ENCODE measurements at regions not wholly inside any gene's neighbourhood (a gene's known extent, or its start where the extent isn't known, plus 50 kb on each side); places are given as distances from the start of the nearest gene placed in this dataset.

DNA sequence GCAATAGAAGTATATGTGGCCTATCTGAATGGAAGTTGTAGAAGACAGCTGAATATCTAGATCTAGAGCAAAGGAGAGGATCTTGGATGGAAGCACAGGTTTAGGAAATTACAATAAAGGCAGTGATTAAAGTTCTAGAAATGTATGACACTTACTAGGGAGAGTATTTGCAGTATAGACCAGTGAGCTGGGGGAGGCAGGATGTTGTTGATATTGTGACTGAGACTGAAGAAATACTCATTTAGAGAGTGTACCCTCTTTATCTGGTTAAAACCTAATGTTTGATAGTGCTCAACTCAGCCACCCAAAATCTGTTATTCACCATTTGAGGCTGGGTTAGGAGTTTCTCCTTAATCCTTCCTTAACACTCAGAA, 439.5 kb downstream of the GRXCR1 start:
- ATAC-seq = no peak
- intact Hi-C loops (cut with micrococcal nuclease) = no loop called here
- DNase-seq = no peak

DNA sequence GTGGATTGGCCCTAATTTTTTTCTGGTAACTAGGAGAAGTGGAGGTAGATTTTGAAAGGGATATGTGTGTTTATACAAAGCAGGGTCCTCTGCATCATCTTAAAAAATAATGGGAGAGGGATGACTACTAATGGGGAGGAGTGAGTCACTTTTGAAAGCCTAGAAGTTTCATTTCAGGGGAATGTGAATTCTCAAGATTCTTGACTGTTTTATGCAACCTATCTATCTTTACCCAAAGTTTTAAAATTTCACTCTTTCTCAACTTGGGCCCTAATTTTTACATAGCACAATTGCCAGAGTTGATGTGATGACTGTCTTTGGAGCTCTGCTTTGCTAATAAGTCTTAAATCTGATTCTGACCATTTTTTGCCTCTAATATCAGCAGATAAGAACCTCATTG, 445.2 kb downstream of the GRXCR1 start:
- intact Hi-C loops (cut with micrococcal nuclease) = no loop called here
- ATAC-seq = no peak

DNA sequence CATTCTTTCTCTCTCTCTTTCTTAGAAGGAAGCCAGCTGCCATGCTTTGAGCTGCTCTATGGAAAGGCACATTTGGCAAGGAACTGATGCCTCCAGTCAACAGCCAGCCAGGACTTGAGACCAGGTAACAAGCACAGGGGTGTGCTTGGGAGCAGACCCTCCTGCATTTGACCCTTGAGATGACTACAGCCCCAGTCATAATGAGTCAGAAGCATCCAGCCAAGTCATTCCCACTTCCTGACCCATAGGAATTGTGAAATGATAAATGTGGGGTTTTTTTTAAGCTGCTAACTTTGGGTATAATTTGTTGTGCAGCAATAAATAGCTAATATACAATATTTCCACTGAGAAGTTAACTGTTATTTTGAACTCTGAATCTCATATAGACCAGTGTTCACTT, 446.9 kb downstream of the GRXCR1 start:
- ATAC-seq (no peak), DNase-seq (no peak)
- intact Hi-C loops (cut with micrococcal nuclease) = no loop called here

More for the DNA sequence above, 445.2 kb downstream of the GRXCR1 start:
- no peak for DNase-seq

DNA sequence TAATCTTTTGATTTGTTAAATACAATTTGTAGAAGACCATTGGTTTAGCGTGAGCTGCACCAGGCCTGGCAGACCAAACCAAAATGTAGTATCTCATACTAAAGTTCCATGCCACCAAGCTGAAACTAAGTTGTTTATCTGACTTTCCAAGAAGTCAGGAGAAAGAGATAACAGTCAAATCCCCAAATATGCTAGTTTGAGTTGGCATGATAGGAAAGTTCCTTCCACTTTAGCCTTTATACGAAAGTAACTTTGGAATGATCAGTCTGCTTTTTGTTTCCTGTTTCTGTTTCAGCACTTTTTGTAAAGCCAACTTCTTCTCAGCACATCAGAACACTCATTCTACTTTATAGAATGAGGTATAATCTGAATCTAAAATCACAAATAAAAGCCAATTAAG, 449.2 kb downstream of the GRXCR1 start:
- ATAC-seq = no peak
- no peak for DNase-seq
- intact Hi-C loops (cut with micrococcal nuclease) = no loop called here

DNA sequence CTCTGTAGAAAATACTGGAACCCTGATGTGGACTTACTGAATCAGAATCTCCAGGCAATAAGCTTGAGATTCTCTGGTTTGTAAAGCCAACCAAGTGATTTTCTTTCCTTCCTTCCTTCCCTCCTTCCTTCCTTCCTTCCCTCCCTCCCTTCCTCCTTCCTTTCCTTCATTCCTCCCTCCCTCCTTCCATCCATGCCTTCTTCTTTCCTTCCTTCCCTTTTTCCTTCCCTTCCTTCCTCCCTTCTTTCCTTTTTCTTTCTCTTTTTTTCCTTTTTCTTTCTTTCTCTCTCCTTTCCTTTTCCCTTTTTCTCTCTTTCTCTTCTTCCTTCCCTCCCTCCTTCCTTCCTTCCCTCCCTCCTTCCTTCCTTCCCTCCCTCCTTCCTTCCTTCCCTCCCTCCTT, 450.8 kb downstream of the GRXCR1 start:
- intact Hi-C loops (cut with micrococcal nuclease) = no loop called here
- ATAC-seq (no peak), DNase-seq (no peak)

DNA sequence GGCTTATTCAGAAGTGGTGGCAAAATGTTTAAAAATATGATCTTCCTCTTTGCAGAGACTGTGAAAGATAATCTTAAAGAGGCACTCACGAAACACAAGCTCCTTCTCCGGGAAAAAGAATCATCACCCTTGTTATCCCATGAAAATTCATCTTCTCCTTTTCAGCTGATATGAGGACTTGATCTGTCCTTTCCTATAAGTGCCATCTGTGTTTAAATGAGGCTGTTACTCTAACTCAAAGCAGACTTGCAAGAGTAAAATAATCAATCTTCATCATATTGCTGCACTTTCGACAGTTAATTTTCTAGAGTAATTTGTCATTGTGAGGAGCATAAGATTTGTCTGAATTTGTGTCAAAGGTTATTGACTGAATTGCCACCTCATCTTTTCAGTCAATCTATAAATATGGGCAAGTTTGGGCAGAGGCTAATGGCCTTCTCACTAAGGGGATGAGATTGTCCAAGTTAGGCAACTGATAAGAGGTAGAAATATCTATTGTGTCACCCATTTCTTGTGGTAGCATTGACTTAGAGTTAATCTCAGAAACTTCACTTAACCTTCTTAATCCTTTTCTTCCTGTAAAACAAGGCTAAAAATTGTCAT, 452.9 kb downstream of the GRXCR1 start:
- ATAC-seq = no peak
- intact Hi-C loops (cut with micrococcal nuclease) = no loop called here
- DNase-seq = no peak

DNA sequence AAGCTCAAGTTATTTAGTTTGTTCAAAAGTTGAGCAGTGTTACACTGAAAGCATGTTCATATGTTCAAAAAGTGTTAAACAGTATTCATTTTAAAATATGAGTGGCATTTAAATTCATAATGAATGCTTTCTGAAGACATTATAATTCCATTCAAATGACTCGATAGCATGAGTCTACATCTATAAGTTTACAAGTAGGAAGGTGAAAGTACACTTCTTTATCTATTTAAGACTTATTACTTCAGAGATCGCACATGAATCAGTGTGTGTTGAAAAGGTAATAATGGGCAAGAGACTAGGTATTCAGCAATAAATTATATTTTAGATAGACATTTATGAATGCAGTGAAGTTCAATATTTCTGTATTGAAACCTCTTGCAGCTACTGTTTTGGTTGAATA, 456.1 kb downstream of the GRXCR1 start:
- intact Hi-C loops (cut with micrococcal nuclease) = no loop called here
- DNase-seq = no peak
- ATAC-seq = no peak

DNA sequence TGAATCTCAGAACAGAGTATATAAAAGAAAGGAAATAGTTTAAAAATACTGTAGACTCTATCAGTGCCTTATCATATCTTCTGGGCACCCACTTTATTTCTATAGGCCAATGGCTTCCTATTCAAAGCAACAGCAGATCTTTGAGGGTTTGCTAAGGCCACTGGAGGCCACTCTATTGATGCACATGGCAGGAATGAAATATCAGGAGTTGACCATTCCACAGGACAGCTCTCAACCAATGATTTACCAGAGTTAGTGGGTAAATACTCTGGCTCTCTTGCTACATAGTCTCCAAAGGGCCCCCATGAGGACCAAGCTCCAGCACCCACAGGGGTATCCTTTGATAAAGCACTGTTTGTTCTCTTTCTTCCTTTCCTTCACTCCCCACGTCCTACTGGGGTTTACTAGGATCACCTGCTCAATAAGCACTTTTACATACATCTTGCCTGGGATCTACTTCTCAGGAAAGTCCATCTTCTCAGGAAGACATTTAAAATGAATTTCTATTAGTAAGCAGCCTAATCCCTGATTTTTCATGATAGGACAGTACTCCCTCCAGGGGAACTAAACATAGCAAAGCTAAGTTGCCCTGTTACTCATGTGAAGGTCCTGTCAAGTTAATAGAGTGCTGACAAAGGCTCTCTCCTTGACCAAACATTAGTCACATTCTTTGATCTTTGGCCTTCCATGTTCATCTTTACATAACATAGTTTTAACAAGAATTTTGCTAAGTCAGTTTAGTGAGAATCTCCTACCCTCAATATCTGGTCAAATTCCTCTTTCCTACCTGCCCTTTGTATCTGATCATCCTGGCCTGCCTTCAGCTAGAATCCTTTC, 459.7 kb downstream of the GRXCR1 start:
- intact Hi-C loops (cut with micrococcal nuclease) = no loop called here
- no peak for ATAC-seq

DNA sequence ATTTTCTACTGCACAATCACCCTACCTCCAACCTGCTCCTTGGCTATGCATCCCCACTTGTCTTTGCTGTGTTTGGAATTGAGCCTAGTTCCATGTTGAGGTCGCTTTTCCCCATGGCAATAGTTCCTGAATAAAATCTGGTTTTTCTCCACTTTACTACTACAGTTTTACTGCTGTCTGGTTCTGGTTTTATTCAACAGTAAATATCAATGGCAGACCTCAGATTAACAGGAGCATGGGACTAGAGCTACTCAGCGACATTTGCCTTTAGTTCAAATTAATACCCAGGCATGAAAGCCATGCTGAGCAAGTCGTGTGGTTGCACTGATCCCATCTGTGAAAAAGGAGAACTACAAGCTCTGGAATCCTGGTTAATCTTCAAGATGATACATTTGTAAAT, 460.3 kb downstream of the GRXCR1 start:
- intact Hi-C loops (cut with micrococcal nuclease) = no loop called here
- ATAC-seq (no peak), DNase-seq (no peak)

More for the DNA sequence above, 459.7 kb downstream of the GRXCR1 start:
- DNase-seq = no peak

DNA sequence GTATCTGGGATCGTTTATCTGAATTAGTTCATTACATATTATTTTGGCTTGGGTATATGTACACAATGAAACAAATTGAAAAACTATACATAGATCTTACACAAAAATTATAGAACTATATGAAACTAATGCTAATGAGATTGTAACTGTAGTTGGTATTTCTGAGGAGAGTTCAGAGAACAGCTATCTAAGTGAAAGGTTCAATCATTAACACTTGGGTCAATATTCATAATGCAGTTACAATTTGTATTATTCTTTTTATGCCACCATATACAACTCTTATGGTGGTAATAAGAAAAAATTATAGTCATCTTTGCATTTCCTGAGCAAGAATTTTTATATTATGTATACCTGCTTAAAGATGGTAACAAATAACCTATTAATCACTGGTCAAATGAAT, 461.0 kb downstream of the GRXCR1 start:
- DNase-seq = no peak
- no peak for ATAC-seq
- intact Hi-C loops (cut with micrococcal nuclease) = no loop called here

DNA sequence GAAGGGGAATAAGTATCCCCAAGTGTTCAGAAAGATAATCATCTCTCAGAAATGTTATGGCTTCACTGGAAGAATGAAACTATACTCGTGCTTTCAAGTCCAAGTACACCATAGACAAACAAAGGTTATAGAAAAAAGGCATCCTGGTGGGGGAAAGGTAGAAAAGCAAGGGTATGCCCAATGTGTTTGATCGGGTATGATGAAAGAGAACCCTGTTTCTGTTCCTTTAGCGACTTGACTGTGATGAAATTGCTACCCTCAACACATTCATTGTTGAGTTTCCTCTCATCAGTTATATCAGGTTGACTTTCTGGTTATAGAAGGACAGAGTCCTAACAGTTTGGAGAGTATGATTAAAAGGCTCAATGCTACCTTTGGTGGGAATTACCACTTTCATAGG, 464.3 kb downstream of the GRXCR1 start:
- DNase-seq (no peak), ATAC-seq (no peak)
- intact Hi-C loops (cut with micrococcal nuclease) = no loop called here

DNA sequence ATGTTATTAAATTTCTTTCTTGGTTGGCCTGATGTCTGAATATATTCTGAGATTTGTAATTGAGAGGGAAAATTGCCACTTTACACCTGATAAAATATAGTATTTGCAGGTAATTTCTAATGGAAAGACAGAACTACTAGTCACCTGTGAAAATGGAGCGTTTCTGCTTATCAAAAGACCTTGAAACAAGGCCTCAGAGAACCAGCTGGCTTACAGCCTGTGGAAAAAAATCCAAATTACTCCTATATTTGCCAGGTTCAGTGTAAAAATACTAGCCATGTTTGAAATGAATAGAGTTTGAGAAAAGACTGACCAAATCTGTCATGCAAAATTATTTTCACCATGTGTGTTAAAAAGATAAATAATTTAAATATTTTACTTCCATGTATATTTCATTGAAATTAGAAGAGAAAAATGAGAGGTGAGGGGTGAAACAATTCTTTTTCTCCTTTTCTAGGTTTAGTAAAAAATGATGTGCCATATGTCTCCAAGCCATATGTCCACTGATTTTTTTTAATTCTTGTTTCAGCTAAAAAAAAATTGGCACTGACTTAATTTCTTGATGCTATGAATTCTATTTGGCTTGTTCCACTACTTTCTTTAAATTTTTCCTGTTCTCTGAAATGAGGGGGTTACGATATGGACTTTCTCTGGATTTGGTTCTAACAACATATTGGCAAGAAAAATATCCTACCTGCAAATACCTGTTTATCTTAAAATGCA, 464.9 kb downstream of the GRXCR1 start:
- DNase-seq = no peak
- intact Hi-C loops (cut with micrococcal nuclease) = no loop called here
- ATAC-seq = no peak

DNA sequence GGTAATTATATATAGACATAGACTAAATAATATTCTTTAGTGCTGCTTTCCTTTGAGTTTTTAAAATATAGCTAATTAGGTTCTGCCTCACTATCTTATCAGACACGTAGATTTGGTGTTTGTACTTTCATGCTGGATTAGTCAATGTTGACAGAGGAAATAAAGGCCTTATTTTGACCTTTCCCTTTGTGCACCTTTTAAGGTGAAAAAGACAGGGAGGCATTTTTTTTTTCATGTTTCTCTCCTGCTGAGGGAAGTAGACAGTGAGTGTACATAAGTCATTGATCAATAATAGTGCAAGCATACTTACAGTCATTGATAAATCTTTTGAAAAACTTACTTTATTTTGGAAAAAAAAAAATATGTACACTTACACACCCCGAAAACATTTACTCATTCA, 467.8 kb downstream of the GRXCR1 start:
- intact Hi-C loops (cut with micrococcal nuclease) = no loop called here
- no peak for DNase-seq
- ATAC-seq = no peak

DNA sequence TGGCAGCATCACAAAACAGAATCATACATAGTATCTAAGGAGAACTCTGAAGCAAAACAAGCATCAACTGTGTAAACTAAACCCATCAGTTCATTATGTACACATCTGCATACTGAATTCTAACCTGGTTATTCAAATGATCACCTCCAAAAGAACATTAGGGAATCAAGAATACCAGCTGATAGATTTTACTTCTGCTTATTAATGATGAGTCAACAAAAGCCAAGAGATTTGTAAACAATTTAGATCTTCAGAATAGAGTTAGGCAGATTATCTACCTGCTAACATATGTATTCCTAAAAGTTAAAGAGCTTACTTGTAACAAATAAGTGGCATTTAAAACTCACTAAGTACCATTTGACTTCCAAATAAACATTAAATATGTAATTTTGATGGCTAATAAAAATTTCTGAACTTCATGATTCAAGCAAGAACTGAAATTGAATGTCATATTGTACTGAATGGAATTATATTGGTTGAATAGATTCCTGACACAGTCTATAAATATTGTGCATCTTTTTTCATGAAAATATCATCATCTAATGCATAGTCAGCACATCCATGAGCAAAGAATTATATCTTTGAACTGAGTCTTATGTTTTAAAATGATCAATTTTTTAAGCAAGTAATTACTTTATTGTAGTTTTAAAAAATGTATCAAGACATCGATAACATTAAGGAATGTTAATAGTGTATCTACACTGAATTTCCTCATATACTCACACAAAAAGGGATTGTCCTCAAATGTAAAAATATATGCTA, 470.5 kb downstream of the GRXCR1 start:
- ATAC-seq = no peak
- intact Hi-C loops (cut with micrococcal nuclease) = no loop called here
- no peak for DNase-seq

DNA sequence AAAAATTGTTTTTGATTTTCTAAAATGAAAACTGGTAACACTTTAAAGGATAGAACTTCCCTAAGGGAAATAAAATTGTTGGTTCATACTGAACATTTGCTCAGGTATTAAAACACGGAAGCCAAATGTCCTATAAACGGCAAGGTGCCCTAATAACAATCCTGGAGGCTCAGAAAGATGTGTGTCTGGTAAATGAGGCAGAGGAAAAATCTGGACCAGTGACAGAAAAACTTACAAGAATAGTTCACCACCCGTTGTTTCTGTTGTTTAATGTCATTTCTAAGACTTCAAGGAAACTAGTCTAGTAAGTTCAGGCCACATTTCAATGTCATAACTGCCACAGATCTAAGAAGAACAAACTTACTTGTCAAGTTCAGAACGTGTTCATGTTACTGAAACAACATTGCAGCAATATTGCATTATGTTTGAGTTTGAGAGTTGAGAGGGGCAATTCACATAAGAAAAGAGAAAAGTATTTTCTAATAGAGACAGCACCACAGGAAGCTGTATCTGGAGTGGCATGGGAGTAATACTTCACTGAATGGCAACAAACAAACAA, 476.6 kb downstream of the GRXCR1 start:
- DNase-seq = no peak
- intact Hi-C loops (cut with micrococcal nuclease) = no loop called here
- no peak for ATAC-seq

DNA sequence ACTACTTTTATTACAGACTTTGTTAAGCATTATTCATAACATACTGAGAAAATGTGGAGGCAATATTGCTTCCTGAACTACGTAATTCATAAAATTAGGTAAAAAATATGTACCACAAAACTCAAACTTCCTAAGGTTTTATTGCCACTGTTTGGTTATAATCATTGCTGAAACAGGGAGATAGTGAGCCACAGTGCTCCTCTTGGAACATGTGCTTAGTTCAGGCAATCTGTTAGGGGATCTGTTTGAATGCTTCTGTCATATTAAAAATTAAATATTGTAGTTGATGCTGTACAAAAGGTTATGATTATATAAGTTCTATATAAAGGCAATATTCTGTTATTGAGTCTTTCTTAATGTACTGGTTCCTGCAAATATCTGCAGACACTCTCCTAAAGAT, 480.7 kb downstream of the GRXCR1 start:
- no peak for ATAC-seq
- intact Hi-C loops (cut with micrococcal nuclease) = no loop called here
- no peak for DNase-seq

DNA sequence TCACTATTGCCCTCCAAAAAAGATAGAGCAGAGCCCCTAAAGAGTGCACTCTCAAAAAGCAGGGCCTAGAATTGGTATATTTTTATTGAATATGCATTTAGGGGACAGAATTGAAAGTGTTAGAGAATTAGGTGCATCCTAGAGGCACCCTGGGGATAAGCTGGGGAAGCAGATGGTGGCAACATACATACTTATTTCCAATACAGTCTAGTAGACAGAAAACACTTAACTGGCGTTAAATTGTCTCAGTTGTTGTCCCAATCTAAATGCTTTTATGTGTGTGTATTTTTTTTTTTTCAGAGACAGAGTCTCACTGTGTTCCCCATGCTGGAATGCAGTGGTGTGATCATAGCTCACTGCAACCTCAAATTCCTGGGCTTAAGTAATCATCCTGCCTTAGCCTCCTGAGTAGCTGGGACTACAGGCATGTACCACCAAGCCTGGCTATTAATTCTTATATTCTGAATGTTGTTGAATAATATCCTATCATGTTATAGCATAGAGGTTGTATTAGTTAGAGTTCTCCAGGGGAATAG, 481.8 kb downstream of the GRXCR1 start:
- intact Hi-C loops (cut with micrococcal nuclease) = no loop called here
- ATAC-seq (no peak), DNase-seq (no peak)

DNA sequence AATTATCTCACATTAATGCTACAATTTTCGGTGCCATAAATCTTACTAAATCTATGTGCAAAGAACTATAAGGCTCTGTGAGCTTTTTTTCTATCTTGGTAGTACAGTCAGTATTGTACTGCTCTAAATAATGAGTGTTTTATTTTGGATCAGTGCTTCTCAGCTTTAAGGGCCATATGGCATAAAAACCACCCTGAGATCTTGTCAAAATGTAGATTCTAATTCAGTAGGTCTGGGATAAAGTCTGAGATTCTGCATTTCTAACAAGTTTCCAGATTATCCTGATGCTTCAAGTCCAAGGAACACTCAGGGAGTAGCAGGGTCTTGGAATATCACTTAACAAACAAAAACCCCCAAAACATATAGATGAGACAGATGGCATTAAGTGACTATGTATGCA, 486.5 kb downstream of the GRXCR1 start:
- intact Hi-C loops (cut with micrococcal nuclease) = no loop called here
- ATAC-seq (no peak), DNase-seq (no peak)

DNA sequence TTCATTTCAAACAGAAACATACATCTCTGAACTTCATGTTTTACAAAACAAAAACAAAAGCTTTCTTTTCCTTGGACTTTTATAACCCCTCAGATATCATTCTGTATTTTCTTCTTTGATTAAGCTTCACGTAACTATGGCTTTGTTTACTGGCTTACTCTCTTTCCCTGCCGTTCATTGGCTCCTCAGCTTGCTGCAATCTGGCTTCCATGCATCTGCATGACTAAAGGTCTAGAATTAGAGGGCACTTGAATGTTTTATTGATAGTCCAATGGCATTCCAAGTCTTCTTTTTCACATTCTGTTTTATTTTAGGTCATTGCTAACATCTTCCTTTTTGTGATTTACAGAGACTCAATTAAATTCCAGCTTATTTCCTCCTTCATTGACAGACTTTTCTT, 487.6 kb downstream of the GRXCR1 start:
- no peak for ATAC-seq
- DNase-seq = no peak
- intact Hi-C loops (cut with micrococcal nuclease) = no loop called here

Data from left ventricle myocardium superior (tissue), 1 donor.